Spinal cord (tissue), 9 donors: ENCODE measurements at regions not wholly inside any gene's neighbourhood (a gene's known extent, or its start where the extent isn't known, plus 50 kb on each side); places are given as distances from the start of the nearest gene placed in this dataset.

ENCODE experiments used
- DNase-seq, 6 donors: peaks; one replicate each; pipeline versions ENCODE4 v3.0.0 to v3.0.0-alpha.2; 2013 to 2015; ENCODE audit warnings: low spot score in 6 of 6, low read depth in 4 of 6
- H3K27ac ChIP-seq: one replicate; pipeline ENCODE4 v1.5.1; 2013; ENCODE audit warnings: low read depth, low read length, control low read depth
- H3K27me3 ChIP-seq: one replicate; pipeline ENCODE4 v1.6.1; 2013; ENCODE audit warnings: low read length; ENCODE audit not compliant: control insufficient read depth, insufficient read depth
- H3K36me3 ChIP-seq: one replicate; pipeline ENCODE4 v1.6.1; 2013; ENCODE audit warnings: low read length; ENCODE audit not compliant: control insufficient read depth, insufficient read depth
- H3K4me1 ChIP-seq: one replicate; pipeline ENCODE4 v1.6.1; 2013; ENCODE audit warnings: low read length; ENCODE audit not compliant: control insufficient read depth, insufficient read depth
- H3K4me3 ChIP-seq: one replicate; pipeline ENCODE4 v1.5.1; 2013; ENCODE audit warnings: low read depth, low read length, control low read depth
- H3K9me3 ChIP-seq: one replicate; pipeline ENCODE4 v1.6.1; 2013; ENCODE audit warnings: low read length; ENCODE audit not compliant: control insufficient read depth, insufficient read depth
- WGBS: methylation state at CpG from one replicate; pipeline ENCODE4 v1.1.5; 2013; ENCODE audit warnings: missing lambda C conversion rate; ENCODE audit not compliant: insufficient coverage; 5-methylcytosine and 5-hydroxymethylcytosine counted together
- donor health status: healthy.

GRCh38 chr13:68007576-68007975, 777.4 kb upstream of the PCDH9 start:
- no peaks in the 10 kb centered on the region for H3K27me3 ChIP-seq
- H3K4me1 ChIP-seq, result no peaks in the 10 kb centered on the region
- no peaks in the 10 kb centered on the region for H3K9me3 ChIP-seq
- no peak overlapping the region for H3K27ac ChIP-seq
- peak in 2 of 6 donors; percentile 37 to 55 for DNase-seq
- no peak overlapping the region for H3K4me3 ChIP-seq
- no peaks in the 10 kb centered on the region for H3K36me3 ChIP-seq
- WGBS, result no CpG with 5 or more reads among the region's 1 CpG

GRCh38 chr13:67996101-67996500, 766.0 kb upstream of the PCDH9 start:
- H3K27me3 ChIP-seq, result no peaks in the 10 kb centered on the region
- H3K27ac ChIP-seq, result no peak overlapping the region
- no peaks in the 10 kb centered on the region for H3K9me3 ChIP-seq
- H3K4me3 ChIP-seq, result no peak overlapping the region
- WGBS, result 98% methylated on average over 5 of the region's 11 CpGs
- H3K4me1 ChIP-seq, result no peaks in the 10 kb centered on the region
- no peak for DNase-seq
- no peaks in the 10 kb centered on the region for H3K36me3 ChIP-seq

- 100% methylated on average over 3 of the region's 4 CpGs for WGBS
- H3K27ac ChIP-seq, result no peak overlapping the region
- DNase-seq, result no peak
- no peak overlapping the region for H3K4me3 ChIP-seq
- no peaks in the 10 kb centered on the region for H3K4me1 ChIP-seq
- no peaks in the 10 kb centered on the region for H3K36me3 ChIP-seq
- no peaks in the 10 kb centered on the region for H3K27me3 ChIP-seq
- H3K9me3 ChIP-seq, result no peaks in the 10 kb centered on the region
Observed at GRCh38 chr13:67990868-67991267, 760.7 kb upstream of the PCDH9 start.

- Histone ChIP-seq H3K4me1 (no peaks in the 10 kb centered on the region), H3K27ac (no peak overlapping the region), H3K4me3 (no peak overlapping the region), H3K36me3 (no peaks in the 10 kb centered on the region), H3K27me3 (no peaks in the 10 kb centered on the region), H3K9me3 (no peaks in the 10 kb centered on the region)
- WGBS, result no CpG with 5 or more reads among the region's 1 CpG
- no peak for DNase-seq
Observed at GRCh38 chr13:67986234-67986633, 756.1 kb upstream of the PCDH9 start.

- H3K36me3 ChIP-seq, result no peaks in the 10 kb centered on the region
- no peak overlapping the region for H3K4me3 ChIP-seq
- WGBS, result no CpG with 5 or more reads among the region's 2 CpGs
- H3K9me3 ChIP-seq, result no peaks in the 10 kb centered on the region
- DNase-seq, result peak in 1 of 6 donors; percentile 9
- no peak overlapping the region for H3K27ac ChIP-seq
- H3K27me3 ChIP-seq, result no peaks in the 10 kb centered on the region
- no peaks in the 10 kb centered on the region for H3K4me1 ChIP-seq
Observed at GRCh38 chr13:67977066-67977465, 746.9 kb upstream of the PCDH9 start.

DNA sequence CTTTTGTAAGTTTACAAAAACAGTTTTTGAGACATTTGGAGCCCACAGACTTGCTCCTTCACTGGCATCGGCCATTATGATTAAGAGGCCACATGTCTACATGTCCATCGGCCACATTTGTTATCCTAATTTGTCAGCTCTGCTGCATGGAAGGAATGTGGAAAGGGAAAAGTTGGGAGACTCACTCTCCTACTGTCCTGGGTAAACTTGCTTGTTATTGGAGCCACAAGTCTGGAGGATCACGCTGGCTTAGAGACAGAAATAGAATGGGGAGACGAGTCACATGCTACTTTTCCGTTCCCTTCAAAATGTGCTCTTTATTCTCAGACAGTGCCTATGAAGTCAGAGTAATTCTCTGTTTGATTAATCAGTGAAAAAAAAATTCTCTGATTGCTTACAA, 741.2 kb upstream of the PCDH9 start:
- Histone ChIP-seq H3K4me3 (no peak overlapping the region), H3K36me3 (no peaks in the 10 kb centered on the region), H3K9me3 (no peaks in the 10 kb centered on the region), H3K27ac (no peak overlapping the region), H3K4me1 (no peaks in the 10 kb centered on the region), H3K27me3 (no peaks in the 10 kb centered on the region)
- DNase-seq, result no peak
- 100% methylated on average over 2 of the region's 5 CpGs for WGBS

- H3K27me3 ChIP-seq, result no peaks in the 10 kb centered on the region
- no peaks in the 10 kb centered on the region for H3K9me3 ChIP-seq
- no CpG with 5 or more reads among the region's 1 CpG for WGBS
- no peaks in the 10 kb centered on the region for H3K36me3 ChIP-seq
- H3K4me1 ChIP-seq, result no peaks in the 10 kb centered on the region
- DNase-seq, result no peak
- no peak overlapping the region for H3K4me3 ChIP-seq
- no peak overlapping the region for H3K27ac ChIP-seq
Observed at GRCh38 chr13:67967031-67967430, 736.9 kb upstream of the PCDH9 start.

DNA sequence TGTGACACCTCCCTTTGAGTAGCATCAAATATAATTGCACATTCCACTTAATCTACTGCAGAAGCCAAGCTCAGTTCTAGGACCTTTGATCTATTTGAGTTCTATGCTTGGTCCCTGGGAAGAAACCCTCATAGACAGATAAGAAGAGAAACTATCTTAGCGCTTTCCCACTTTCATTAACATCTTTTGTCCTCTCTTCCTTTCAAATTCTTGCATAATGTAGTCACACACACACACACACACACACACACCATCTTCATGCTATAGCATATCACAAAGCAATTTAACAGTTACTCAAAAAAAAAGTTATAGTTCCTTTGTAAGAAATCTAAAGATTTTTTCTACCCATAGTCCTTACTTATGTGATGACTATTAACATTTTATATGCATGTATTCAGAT, 735.9 kb upstream of the PCDH9 start:
- no CpG with 5 or more reads among the region's 1 CpG for WGBS
- Histone ChIP-seq H3K4me1 (no peaks in the 10 kb centered on the region), H3K36me3 (no peaks in the 10 kb centered on the region), H3K4me3 (no peak overlapping the region), H3K27ac (no peak overlapping the region), H3K9me3 (no peaks in the 10 kb centered on the region), H3K27me3 (no peaks in the 10 kb centered on the region)
- no peak for DNase-seq

GRCh38 chr13:67964986-67965385, 734.9 kb upstream of the PCDH9 start:
- no peaks in the 10 kb centered on the region for H3K27me3 ChIP-seq
- H3K4me3 ChIP-seq, result no peak overlapping the region
- H3K4me1 ChIP-seq, result no peaks in the 10 kb centered on the region
- H3K9me3 ChIP-seq, result no peaks in the 10 kb centered on the region
- DNase-seq, result no peak
- H3K36me3 ChIP-seq, result no peaks in the 10 kb centered on the region
- 44% methylated on average over 1 of the region's 1 CpG for WGBS
- no peak overlapping the region for H3K27ac ChIP-seq

DNA sequence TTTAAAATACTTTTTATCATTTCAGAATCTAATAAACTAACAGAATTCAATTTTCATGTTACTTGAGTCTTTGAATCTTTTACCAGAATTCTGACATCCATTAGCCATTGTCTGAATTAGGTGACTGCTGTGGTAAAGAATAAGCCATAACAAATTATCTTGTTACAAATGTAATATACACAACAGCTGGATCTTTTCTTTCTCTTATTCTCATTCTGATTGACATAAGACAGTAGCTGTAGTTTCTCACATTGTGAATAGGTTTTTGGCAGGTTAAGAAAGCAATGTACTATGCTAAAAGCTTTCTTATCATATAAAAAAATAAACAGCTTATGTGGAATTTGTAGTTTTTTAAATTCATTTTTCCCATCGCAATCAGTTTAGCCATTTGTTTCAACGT, 734.0 kb upstream of the PCDH9 start:
- no peaks in the 10 kb centered on the region for H3K4me1 ChIP-seq
- no peaks in the 10 kb centered on the region for H3K36me3 ChIP-seq
- H3K9me3 ChIP-seq, result no peaks in the 10 kb centered on the region
- no peak overlapping the region for H3K27ac ChIP-seq
- H3K4me3 ChIP-seq, result no peak overlapping the region
- no peaks in the 10 kb centered on the region for H3K27me3 ChIP-seq
- no peak for DNase-seq
- WGBS, result no CpG with 5 or more reads among the region's 2 CpGs
